CD4-positive, alpha-beta T cell treated with Interleukin-2 at 100 ng/mL for 4 hours (primary cell): ENCODE measurements at regions not wholly inside any gene's neighbourhood (a gene's known extent, or its start where the extent isn't known, plus 50 kb on each side); places are given as distances from the start of the nearest gene placed in this dataset.
"Not testable (repeated sequence)": the region's sequence is repeated elsewhere in the genome, so short reads cannot be mapped to it uniquely, and the experiment has no call there.

ENCODE experiments used
- DNase-seq: peaks from one replicate; pipeline ENCODE4 v3.0.0-alpha.2; 2020; ENCODE audit warnings: low spot score

GRCh38 chr5:39799242-39799641, 374.5 kb upstream of the DAB2 start:
- DNase-seq: no peak

- DNase-seq: no peak
Observed at GRCh38 chr5:39794513-39795210, 369.9 kb upstream of the DAB2 start.

GRCh38 chr5:39785410-39785809, 360.6 kb upstream of the DAB2 start:
- no peak for DNase-seq

DNA sequence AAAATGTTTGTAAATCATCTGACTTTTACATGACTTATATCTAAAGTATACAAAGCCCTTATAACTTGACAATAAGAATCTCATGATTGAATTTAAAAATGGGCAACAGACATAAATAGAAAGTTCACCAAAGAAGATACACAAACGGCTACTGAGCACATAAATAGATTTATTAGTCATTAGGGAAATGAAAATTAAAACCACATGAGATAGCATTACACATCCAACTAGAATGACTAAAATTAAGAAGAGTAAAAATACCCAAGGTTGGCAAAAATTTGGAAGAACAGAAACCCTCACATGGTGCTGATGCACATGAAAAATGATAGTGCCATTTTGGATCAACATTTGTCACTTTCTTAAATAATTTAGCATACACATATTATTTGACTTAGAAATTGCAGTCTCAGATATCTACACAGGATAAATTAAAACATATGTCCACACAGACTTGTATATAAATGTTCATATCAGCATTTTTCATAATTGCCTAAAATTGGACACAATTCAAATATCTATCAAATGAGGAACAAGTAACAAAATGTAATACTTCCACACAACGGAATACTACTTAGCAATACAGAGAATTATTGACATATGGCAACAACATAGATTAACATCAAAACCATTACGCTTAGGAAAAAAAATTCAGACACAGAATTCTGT, 359.1 kb upstream of the DAB2 start:
- no peak for DNase-seq

- DNase-seq: no peak
Observed at GRCh38 chr5:39780347-39780746, 355.6 kb upstream of the DAB2 start.

DNA sequence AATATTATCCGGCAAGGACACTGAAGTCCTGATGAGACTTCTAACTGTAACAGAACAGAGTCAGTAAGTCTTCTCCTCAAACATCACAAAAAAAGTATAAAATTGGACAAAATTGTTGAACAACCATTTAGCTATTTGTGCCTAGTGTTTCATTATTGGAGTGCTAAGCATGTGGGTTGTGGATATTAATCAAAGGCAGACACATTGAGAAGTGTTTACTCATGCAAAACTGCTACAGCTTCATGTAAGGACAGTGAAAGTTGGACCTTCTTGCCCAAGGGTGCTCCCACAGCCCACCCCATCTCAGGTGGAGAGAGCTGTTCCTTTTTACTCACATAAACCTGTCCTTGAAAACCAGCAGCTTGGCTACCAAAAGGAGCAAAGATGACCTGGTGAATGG, 355.1 kb upstream of the DAB2 start:
- DNase-seq: no peak

- no peak for DNase-seq
Observed at GRCh38 chr5:39775797-39776365, 351.1 kb upstream of the DAB2 start.

GRCh38 chr5:39775086-39775796, 350.5 kb upstream of the DAB2 start:
- no peak for DNase-seq

DNA sequence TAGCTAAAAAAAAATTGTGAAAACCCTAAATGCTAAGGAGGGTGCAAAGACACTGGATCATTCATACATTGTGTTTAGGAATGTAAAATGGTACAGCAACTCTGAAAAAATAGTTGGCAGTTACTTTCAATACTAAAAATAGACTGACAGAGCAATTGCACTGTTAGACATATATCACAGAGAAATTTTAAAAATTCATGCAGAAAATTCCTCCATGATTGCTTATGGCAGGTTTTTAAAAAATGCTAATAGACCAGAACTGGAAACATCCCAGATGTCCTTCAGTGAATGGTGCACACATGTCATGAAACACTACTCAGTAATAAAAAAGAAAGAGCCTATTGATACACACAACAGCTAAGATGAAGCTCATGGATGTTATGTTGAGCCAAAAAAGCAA, 349.8 kb upstream of the DAB2 start:
- no peak for DNase-seq

DNA sequence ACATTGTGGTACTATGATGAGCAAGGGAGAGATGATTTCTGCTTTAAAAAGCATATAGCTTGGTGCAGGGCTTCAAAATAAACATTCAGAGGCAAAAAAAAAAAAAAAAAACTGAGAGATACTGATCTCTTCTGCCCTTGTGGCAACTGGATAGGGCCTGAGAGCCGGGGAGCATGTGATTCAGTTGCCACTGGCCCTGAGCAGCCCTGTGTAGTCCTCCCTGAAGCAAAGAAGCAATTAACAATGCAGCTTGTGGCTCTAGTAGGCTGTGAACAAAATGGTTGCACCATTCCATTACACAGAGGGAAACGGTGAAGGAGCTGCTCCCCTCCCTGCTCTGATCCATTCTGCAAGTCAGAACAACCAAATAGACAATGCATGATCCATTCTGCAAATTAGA, 347.5 kb upstream of the DAB2 start:
- DNase-seq: no peak

- no peak for DNase-seq
Observed at GRCh38 chr5:39767916-39768315, 343.1 kb upstream of the DAB2 start.

GRCh38 chr5:39765366-39765765, 340.6 kb upstream of the DAB2 start:
- DNase-seq: no peak

GRCh38 chr5:39762761-39763160, 338.0 kb upstream of the DAB2 start:
- no peak for DNase-seq

DNA sequence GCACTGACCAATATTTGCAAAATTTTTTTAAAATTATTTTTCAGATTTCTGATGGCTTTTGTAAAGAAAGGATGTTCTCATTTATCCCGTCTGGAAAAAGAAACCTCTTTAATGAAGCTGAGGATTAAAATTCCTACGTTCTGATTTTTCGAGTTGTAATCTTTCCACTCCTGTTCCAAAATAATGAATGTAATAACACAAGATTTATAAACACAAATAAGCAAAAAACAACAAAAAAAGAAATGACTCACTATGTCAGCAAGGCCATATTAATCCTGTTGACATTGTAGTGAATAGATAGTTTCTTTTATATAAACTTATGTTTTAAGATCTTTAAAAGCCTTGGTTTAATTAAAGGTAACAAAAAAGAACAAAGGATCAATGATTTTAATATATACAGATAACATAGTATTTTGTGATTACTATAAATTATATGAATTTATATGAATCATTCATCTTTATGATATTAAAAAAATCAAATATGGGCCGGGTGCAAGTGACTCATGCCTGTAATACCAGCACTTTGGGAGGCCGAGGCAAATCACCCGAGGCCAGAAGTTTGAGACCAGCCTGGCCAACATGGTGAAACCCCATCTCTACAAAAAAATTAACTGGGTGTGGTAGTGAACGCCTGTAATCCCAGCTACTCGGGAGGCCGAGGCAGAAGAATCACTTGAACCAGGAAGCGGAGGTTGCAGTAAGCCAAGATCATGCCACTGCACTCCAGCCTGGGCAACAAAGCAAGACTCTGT, 336.6 kb upstream of the DAB2 start:
- no peak for DNase-seq

- DNase-seq: no peak
Observed at GRCh38 chr5:39760385-39761198, 335.8 kb upstream of the DAB2 start.

- no peak for DNase-seq
Observed at GRCh38 chr5:39759701-39760100, 334.9 kb upstream of the DAB2 start.

- no peak for DNase-seq
Observed at GRCh38 chr5:39758426-39758825, 333.6 kb upstream of the DAB2 start.

- no peak for DNase-seq
Observed at GRCh38 chr5:39757131-39757530, 332.4 kb upstream of the DAB2 start.

DNA sequence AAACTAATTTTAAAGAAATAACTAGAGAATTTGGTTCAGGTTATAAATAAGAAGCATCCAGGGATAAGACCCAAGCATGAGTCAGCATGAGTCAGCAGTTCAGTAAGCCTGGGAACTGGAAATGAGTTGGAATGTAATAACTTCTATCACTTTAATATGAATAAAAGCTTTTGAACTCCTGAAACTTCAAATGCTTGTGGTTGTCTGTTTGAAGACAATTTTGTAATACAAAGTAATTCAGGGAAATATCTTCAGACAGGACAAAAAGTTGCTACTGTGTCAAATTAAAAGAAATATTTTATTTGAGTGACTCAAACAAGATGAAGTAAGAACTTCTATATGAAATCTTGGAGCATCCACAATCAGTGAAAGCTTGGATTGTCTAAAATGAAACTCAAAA, 331.2 kb upstream of the DAB2 start:
- no peak for DNase-seq

DNA sequence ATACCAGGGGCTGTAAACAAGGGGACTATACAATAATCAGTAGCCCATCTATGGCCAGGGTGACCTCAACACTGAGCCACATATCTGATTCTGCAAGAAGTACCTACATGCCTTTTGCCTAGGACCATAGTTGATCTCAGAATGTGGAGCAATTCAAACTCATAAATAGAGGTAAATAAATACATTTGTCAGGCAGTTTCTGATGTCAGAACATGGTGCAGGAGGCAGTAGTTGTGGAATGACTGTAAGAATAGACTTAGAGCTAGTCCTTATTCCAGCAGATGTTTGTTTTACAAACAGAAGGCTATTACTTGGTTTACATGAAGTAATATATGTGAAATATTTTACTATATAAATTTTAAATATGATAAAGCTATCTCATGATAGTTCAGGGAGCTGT, 330.7 kb upstream of the DAB2 start:
- DNase-seq: no peak

GRCh38 chr5:39753747-39754146, 329.0 kb upstream of the DAB2 start:
- not testable (repeated sequence) for DNase-seq
